RWPE2 (cell line): ENCODE measurements at regions not wholly inside any gene's neighbourhood (a gene's known extent, or its start where the extent isn't known, plus 50 kb on each side); places are given as distances from the start of the nearest gene placed in this dataset.

Source experiments
- ATAC-seq: fragments of 200-7000 bp; cut with Tn5 transposase; 3 replicates; pipeline ENCODE4 v1.9.1; 2021; ENCODE audit warnings: low read depth
- DNase-seq: peaks from one replicate; pipeline ENCODE4 v3.0.0-alpha.2; 2020; ENCODE audit warnings: low spot score
- H3K27ac ChIP-seq: fragments of 450-650 bp; 2 replicates; pipeline ENCODE4 v1.5.1; 2017; ENCODE audit warnings: mild to moderate bottlenecking; ENCODE audit not compliant: poor library complexity, severe bottlenecking
- H3K27me3 ChIP-seq: fragments of 250-450 bp; sonication (Bioruptor Pico); 2 replicates; pipeline ENCODE4 v1.5.1; 2021; ENCODE audit warnings: mild to moderate bottlenecking, moderate library complexity; ENCODE audit not compliant: insufficient read depth, poor library complexity, severe bottlenecking
- H3K36me3 ChIP-seq: fragments of 250-450 bp; sonication (Bioruptor Pico); 2 replicates; pipeline ENCODE4 v1.5.1; 2020; ENCODE audit warnings: low read depth, mild to moderate bottlenecking, moderate library complexity
- H3K4me1 ChIP-seq: fragments of 250-450 bp; sonication (Bioruptor Pico); 2 replicates; pipeline ENCODE4 v1.5.1; 2021; ENCODE audit warnings: mild to moderate bottlenecking, moderate library complexity; ENCODE audit not compliant: insufficient read depth, poor library complexity, severe bottlenecking
- H3K4me3 ChIP-seq: fragments of 250-450 bp; sonication (Bioruptor Pico); 2 replicates; pipeline ENCODE4 v1.5.1; 2021; ENCODE audit warnings: mild to moderate bottlenecking, moderate library complexity; ENCODE audit not compliant: severe bottlenecking
- H3K9me3 ChIP-seq: fragments of 250-450 bp; sonication (Bioruptor Pico); 2 replicates; pipeline ENCODE4 v1.5.1; 2021; ENCODE audit warnings: mild to moderate bottlenecking, moderate library complexity; ENCODE audit not compliant: severe bottlenecking
- TF ChIP-seq, protein P1 (sequence below): fragments of 450-650 bp; IDR thresholded peaks from one replicate; pipeline ENCODE4 v1.5.1; 2017; ENCODE audit warnings: mild to moderate bottlenecking, moderate library complexity; ENCODE audit not compliant: poor library complexity, severe bottlenecking

DNA sequence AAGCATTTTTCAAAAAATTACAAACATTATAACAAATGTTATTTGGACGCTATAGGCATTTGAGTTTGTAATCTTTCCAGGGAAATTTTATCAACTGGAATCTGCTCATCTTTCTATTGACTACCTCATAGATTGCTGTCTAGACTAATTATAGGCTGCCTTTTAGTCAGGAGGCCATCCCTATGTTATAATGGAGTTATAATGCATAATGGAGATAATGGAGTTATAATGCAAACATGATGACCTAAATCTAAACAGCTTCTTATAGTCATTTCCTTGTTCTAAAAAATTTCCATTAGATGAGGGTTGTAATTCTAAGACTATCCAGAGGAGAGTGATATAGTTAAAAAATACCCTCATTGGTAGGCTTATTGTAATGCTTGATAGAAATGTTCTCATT lies 226.4 kb downstream of the SI start:
- Histone ChIP-seq H3K4me3 (no peak overlapping the region), H3K9me3 (no peaks in the 10 kb centered on the region), H3K36me3 (no peaks in the 10 kb centered on the region), H3K4me1 (no peaks in the 10 kb centered on the region), H3K27ac (no peak overlapping the region), H3K27me3 (no peaks in the 10 kb centered on the region)
- no peak for ATAC-seq
- TF ChIP-seq, protein P1, sequence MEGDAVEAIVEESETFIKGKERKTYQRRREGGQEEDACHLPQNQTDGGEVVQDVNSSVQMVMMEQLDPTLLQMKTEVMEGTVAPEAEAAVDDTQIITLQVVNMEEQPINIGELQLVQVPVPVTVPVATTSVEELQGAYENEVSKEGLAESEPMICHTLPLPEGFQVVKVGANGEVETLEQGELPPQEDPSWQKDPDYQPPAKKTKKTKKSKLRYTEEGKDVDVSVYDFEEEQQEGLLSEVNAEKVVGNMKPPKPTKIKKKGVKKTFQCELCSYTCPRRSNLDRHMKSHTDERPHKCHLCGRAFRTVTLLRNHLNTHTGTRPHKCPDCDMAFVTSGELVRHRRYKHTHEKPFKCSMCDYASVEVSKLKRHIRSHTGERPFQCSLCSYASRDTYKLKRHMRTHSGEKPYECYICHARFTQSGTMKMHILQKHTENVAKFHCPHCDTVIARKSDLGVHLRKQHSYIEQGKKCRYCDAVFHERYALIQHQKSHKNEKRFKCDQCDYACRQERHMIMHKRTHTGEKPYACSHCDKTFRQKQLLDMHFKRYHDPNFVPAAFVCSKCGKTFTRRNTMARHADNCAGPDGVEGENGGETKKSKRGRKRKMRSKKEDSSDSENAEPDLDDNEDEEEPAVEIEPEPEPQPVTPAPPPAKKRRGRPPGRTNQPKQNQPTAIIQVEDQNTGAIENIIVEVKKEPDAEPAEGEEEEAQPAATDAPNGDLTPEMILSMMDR = no peak
- no peak for DNase-seq

DNA sequence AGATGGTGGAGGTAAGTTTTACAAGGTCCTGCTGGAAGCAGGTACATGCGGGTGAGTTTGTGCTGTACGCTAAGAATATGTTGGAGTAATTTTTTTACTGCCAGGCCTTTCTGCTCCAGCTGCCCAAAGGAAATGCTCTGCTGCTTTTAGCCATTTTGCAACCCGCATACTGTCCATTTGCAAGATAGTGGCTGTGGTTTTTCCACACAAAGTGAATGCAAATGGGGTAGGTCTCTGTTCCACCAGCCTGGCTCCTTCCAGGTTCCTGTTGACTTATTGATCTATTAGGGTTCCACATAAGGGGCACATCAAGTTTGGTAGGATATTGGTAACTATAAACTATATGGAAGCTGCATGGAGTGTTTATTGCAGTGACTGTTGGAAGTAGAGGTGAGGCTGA lies 227.1 kb downstream of the SI start:
- H3K36me3 ChIP-seq = no peaks in the 10 kb centered on the region
- TF ChIP-seq, protein P1 = no peak
- ATAC-seq (no peak), DNase-seq (no peak)
- H3K27ac ChIP-seq = no peak overlapping the region
- H3K27me3 ChIP-seq = no peaks in the 10 kb centered on the region
- no peaks in the 10 kb centered on the region for H3K4me1 ChIP-seq
- no peaks in the 10 kb centered on the region for H3K9me3 ChIP-seq
- no peak overlapping the region for H3K4me3 ChIP-seq

DNA sequence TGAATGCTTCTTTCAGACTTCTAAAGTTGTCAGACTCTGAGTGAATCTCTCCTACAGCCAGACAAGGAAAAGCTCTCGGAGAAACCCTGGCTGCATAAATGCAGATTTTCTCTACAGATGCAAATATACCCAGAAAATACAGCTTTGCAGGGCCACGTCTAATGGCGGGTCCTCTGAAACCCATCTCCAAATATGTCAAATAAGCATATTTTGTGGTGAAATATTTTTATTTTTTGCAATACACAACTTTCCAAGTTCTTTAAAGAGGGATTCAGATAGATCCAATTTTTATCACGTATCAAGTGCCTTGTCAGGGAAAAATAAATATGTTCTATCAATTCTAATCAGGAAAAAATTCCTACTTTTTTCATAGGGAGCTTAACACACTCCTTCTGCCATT lies 229.4 kb downstream of the SI start:
- TF ChIP-seq, protein P1 = no peak
- H3K36me3 ChIP-seq = no peaks in the 10 kb centered on the region
- H3K4me3 ChIP-seq = no peak overlapping the region
- no peaks in the 10 kb centered on the region for H3K4me1 ChIP-seq
- DNase-seq (no peak), ATAC-seq (no peak)
- peaks cover 5% of the 10 kb centered on the region for H3K27me3 ChIP-seq
- H3K27ac ChIP-seq = no peak overlapping the region
- no peaks in the 10 kb centered on the region for H3K9me3 ChIP-seq

DNA sequence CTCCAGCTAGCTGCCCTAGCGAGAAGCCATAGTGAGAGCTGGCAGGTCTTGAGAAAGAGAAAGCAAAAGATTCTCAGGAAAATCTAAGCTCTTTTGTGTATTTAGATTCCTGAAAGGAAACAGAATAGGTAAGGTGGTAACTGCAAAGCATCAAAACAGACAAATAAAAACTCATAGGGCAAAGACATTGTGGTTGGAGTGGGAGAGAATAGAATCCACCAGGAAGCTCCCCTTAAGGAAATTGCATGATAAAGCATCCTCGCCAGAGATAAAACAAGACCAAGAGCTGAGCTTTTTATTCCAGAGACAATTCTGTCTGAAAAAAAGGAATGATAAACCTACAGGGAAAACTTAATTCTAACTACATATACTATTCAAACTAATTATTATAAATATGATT lies 232.6 kb downstream of the SI start:
- no peak for ATAC-seq

DNA sequence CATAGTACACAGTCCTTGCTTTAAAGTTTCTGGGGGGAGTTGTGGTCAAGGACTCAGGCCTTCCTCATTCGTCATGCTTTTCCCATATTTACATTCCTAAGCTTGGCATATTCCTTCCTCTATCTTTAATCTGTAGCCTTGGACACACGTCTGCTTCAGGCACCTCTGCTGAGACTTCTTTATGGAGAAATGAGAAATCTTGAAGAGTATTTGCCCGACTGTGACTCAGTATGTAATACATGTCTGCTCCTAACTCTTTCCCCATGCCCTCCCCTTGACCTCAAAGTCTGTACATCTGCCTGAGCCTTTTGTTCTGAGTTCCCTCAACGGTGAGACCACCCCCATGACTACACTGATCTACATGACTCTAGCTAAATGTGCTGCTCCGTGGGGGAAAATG lies 246.1 kb downstream of the SI start:
- Histone ChIP-seq H3K9me3 (no peaks in the 10 kb centered on the region), H3K27ac (no peak overlapping the region), H3K4me3 (no peak overlapping the region), H3K27me3 (peaks cover 3% of the 10 kb centered on the region), H3K4me1 (no peaks in the 10 kb centered on the region), H3K36me3 (no peaks in the 10 kb centered on the region)
- no peak for DNase-seq
- TF ChIP-seq, protein P1 = no peak
- no peak for ATAC-seq

More for the DNA sequence above, 232.6 kb downstream of the SI start:
- Histone ChIP-seq H3K27me3 (peaks cover 5% of the 10 kb centered on the region), H3K4me3 (no peak overlapping the region), H3K4me1 (no peaks in the 10 kb centered on the region), H3K27ac (no peak overlapping the region), H3K9me3 (no peaks in the 10 kb centered on the region), H3K36me3 (no peaks in the 10 kb centered on the region)
- TF ChIP-seq, protein P1 = no peak
- DNase-seq = no peak
